ENCODE measurements at regions not wholly inside any gene's neighbourhood (a gene's known extent, or its start where the extent isn't known, plus 50 kb on each side); places are given as distances from the start of the nearest gene placed in this dataset.

GRCh38 chr11:131052367-131052766 is 136.1 kb upstream of the SNX19 start:
- no peak for DNase-seq

- no peak for DNase-seq
Measured at GRCh38 chr11:131056036-131056435, 139.8 kb upstream of the SNX19 start.

- no peak for DNase-seq
Measured at GRCh38 chr11:131063638-131064037, 147.4 kb upstream of the SNX19 start.

GRCh38 chr11:131064373-131064991 is 148.2 kb upstream of the SNX19 start:
- peak; percentile 40 to 53 (median 45) for DNase-seq

GRCh38 chr11:131065435-131066413 is 149.4 kb upstream of the SNX19 start:
- no peak for DNase-seq

- DNase-seq = no peak
Measured at GRCh38 chr11:131066551-131066950, 150.3 kb upstream of the SNX19 start.

- no peak for DNase-seq
Measured at GRCh38 chr11:131070365-131070764, 154.1 kb upstream of the SNX19 start.

GRCh38 chr11:131073167-131073566 is 156.9 kb upstream of the SNX19 start:
- DNase-seq = no peak

- DNase-seq = no peak
Measured at GRCh38 chr11:131074573-131074972, 158.3 kb upstream of the SNX19 start.

- DNase-seq = no peak
Measured at GRCh38 chr11:131077340-131077739, 161.1 kb upstream of the SNX19 start.

- DNase-seq = no peak
Measured at GRCh38 chr11:131079036-131079435, 162.8 kb upstream of the SNX19 start.

GRCh38 chr11:131089727-131090245 is 173.5 kb upstream of the SNX19 start:
- DNase-seq = no peak

GRCh38 chr11:131092469-131092868 is 176.2 kb upstream of the SNX19 start:
- no peak for DNase-seq

- no peak for DNase-seq
Measured at GRCh38 chr11:131094827-131095226, 178.5 kb upstream of the SNX19 start.

- DNase-seq = no peak
Measured at GRCh38 chr11:131095511-131096185, 179.4 kb upstream of the SNX19 start.

- no peak for DNase-seq
Measured at GRCh38 chr11:131099013-131099412, 182.7 kb upstream of the SNX19 start.

- DNase-seq = no peak
Measured at GRCh38 chr11:131099746-131100145, 183.5 kb upstream of the SNX19 start.

GRCh38 chr11:131108760-131109159 is 192.5 kb upstream of the SNX19 start:
- no peak for DNase-seq

- DNase-seq = no peak
Measured at GRCh38 chr11:131109257-131109656, 193.0 kb upstream of the SNX19 start.

GRCh38 chr11:131109790-131110189 is 193.5 kb upstream of the SNX19 start:
- DNase-seq = no peak

GRCh38 chr11:131111775-131112174 is 195.5 kb upstream of the SNX19 start:
- no peak for DNase-seq

GRCh38 chr11:131118247-131118646 is 202.0 kb upstream of the SNX19 start:
- no peak for DNase-seq

Data from suppressor macrophage treated with lipopolysaccharide for 1 hour (primary cell).